Thyroid gland (tissue), 4 donors: ENCODE measurements at regions not wholly inside any gene's neighbourhood (a gene's known extent, or its start where the extent isn't known, plus 50 kb on each side); places are given as distances from the start of the nearest gene placed in this dataset.

ENCODE experiments used
- POLR2A ChIP-seq, 2 donors: fragments of 450-650 bp; IDR thresholded peaks; one replicate each; pipeline ENCODE4 v1.6.1; 2017; ENCODE audit warnings: antibody characterized with exemption in 2 of 2, mild to moderate bottlenecking in 2 of 2, moderate library complexity in 1 of 2
- TF ChIP-seq, protein P1 (sequence below), 6 experiments: fragments of 200-600 bp in 3 of 6; fragments of 450-650 bp in 3 of 6; sonication (generic) in 3 of 6; IDR thresholded peaks; one replicate each; pipeline ENCODE4 v1.5.1; 2016 to 2019; ENCODE audit warnings: antibody characterized with exemption in 6 of 6, mild to moderate bottlenecking in 2 of 6, inconsistent platforms in 1 of 6, moderate library complexity in 1 of 6

DNA sequence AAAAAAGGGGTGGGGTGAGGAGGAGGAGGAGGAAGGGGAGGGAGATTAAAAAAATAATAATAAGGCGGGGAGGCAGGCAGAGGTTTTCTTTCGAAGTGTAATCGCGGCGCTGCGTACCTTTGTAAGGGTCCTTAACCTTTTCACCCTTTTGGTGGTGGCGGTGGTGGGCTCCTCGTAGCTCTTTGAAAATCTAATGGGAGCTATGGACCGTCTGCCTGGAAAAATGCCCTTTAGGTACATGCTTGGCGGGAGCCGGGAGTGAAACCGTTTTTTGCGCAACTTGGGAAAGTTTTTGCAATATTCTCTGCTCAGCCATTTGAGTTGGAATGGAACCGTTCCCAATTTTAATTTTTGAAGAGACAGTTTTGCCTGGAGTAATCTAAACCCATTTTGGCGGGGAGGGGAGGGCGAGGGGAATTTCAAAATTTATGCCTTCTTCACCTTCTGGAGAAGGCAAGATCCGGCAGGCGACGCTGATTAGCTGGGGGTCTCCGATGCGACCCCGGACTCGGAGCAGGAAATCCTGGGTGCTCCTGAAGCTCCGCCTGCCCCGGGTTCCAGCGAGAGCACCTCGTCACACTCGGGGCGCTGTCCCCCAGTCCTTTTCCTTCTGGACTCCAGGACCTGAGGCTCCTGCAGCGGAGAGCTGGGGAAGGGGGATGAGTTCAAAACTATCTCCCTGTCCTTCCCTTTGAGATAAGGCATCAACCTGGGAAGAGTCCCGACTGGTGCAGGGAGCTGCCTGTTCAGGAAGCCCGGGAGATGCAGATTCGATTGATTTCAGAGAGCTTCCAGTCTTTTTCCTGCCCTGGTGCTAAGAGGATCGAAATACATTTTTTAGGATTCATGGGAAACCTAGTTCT lies 74.6 kb upstream of the TBX5 start:
- TF ChIP-seq, protein P1, sequence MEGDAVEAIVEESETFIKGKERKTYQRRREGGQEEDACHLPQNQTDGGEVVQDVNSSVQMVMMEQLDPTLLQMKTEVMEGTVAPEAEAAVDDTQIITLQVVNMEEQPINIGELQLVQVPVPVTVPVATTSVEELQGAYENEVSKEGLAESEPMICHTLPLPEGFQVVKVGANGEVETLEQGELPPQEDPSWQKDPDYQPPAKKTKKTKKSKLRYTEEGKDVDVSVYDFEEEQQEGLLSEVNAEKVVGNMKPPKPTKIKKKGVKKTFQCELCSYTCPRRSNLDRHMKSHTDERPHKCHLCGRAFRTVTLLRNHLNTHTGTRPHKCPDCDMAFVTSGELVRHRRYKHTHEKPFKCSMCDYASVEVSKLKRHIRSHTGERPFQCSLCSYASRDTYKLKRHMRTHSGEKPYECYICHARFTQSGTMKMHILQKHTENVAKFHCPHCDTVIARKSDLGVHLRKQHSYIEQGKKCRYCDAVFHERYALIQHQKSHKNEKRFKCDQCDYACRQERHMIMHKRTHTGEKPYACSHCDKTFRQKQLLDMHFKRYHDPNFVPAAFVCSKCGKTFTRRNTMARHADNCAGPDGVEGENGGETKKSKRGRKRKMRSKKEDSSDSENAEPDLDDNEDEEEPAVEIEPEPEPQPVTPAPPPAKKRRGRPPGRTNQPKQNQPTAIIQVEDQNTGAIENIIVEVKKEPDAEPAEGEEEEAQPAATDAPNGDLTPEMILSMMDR (IDR thresholded peaks at IDR 0.05): no peak
- TF ChIP-seq POLR2A (IDR thresholded peaks at IDR 0.05): no peak
